GM12878 (cell line): ENCODE measurements at regions not wholly inside any gene's neighbourhood (a gene's known extent, or its start where the extent isn't known, plus 50 kb on each side); places are given as distances from the start of the nearest gene placed in this dataset.

Experiments used
- ATAC-seq: fragments of 200-7000 bp; cut with Tn5 transposase; 3 replicates; pipeline ENCODE4 v1.9.1; 2020; ENCODE audit warnings: mild to moderate bottlenecking, moderate library complexity
- BruUV-seq: library from RNA; stranded (reverse); fragments of 400-500 nt; replicated peaks from 2 replicates; lab custom pipeline; 2021; lab: Mats Ljungman, UMichigan
- CTCF ChIA-PET: fragments of 300-600 bp; sonication (Branson Sonifier 250); formaldehyde crosslinking; extraction: SDS; loops from one replicate; lab custom pipeline; 2021; ENCODE audit warnings: inconsistent platforms; lab: Yijun Ruan, JAX
- POLR2A ChIA-PET: fragments of 350-600 bp; formaldehyde crosslinking; extraction: SDS; loops from one replicate; lab custom pipeline; 2021; ENCODE audit warnings: inconsistent platforms; lab: Charles Lee
- RAD21 ChIA-PET: fragments of 300-600 bp; sonication (Branson Sonifier 250); formaldehyde crosslinking; loops from one replicate; lab custom pipeline; 2023; ENCODE audit warnings: antibody characterized with exemption; ENCODE audit not compliant: unreplicated experiment; lab: Charles Lee
- SMC1A ChIA-PET: fragments of 300-600 bp; sonication (Branson Sonifier 250); formaldehyde crosslinking; loops from one replicate; lab custom pipeline; 2023; ENCODE audit not compliant: unreplicated experiment, uncharacterized antibody; lab: Charles Lee
- DNase-seq: peaks from one replicate; pipeline ENCODE4 v3.0.0-alpha.2; 2011; ENCODE audit warnings: low read depth, low spot score
- FAIRE-seq: peaks from 3 replicates; lab custom pipeline; 2011; peaks lifted over from hg19 to GRCh38; lab: Jason Lieb, UNC
- H2AFZ ChIP-seq: 2 replicates; pipeline ENCODE4 v1.6.0; 2011; ENCODE audit warnings: low read depth, low read length, control low read depth; ENCODE audit not compliant: control insufficient read depth
- H3K27ac ChIP-seq: 2 replicates; pipeline ENCODE4 v1.5.1; 2011; ENCODE audit warnings: control low read depth; ENCODE audit not compliant: control insufficient read depth, insufficient read depth
- H3K27me3 ChIP-seq, 2 experiments: replicated peaks in 1 of 2; 2 replicates each; pipeline versions ENCODE4 v1.6.0 to v1.6.1; 2011; ENCODE audit warnings: low read length in 1 of 2; ENCODE audit not compliant: control insufficient read depth in 2 of 2, insufficient read depth in 2 of 2
- H3K36me3 ChIP-seq, 2 experiments: 2 replicates each; pipeline ENCODE4 v1.5.1; 2011; ENCODE audit warnings: low read length in 1 of 2; ENCODE audit not compliant: control insufficient read depth in 2 of 2, insufficient read depth in 2 of 2
- H3K4me1 ChIP-seq: 2 replicates; pipeline ENCODE4 v1.6.1; 2011; ENCODE audit warnings: mild to moderate bottlenecking, low read length, moderate library complexity, mixed read lengths; ENCODE audit not compliant: control insufficient read depth, insufficient read depth
- H3K4me2 ChIP-seq: 2 replicates; pipeline ENCODE4 v1.6.0; 2011; ENCODE audit warnings: control low read depth; ENCODE audit not compliant: control insufficient read depth, insufficient read depth
- H3K4me3 ChIP-seq: fragments of 200-600 bp; sonication (generic); 2 replicates; pipeline ENCODE4 v1.5.1; 2016
- H3K79me2 ChIP-seq: 2 replicates; pipeline ENCODE4 v1.6.0; 2011; ENCODE audit warnings: low read length; ENCODE audit not compliant: control insufficient read depth, insufficient read depth
- H3K9ac ChIP-seq: 2 replicates; pipeline ENCODE4 v1.8.0; 2011; ENCODE audit warnings: low read length, control low read depth, mixed read lengths; ENCODE audit not compliant: control insufficient read depth, insufficient read depth
- H3K9me3 ChIP-seq: replicated peaks from 3 replicates; pipeline ENCODE4 v1.5.1; 2011; ENCODE audit warnings: mild to moderate bottlenecking, low read length; ENCODE audit not compliant: control insufficient read depth, insufficient read depth
- H4K20me1 ChIP-seq: 2 replicates; pipeline ENCODE4 v1.6.0; 2011; ENCODE audit not compliant: control insufficient read depth, insufficient read depth
- ASH2L ChIP-seq: fragments of 300-600, 200-600 bp; sonication (generic); IDR thresholded peaks from 2 replicates; pipeline ENCODE4 v1.6.1; 2017; ENCODE audit warnings: low read depth, mild to moderate bottlenecking, borderline replicate concordance
- CEBPB ChIP-seq, 2 experiments: fragments of 150-350 bp in 1 of 2; IDR thresholded peaks; 2 replicates each; pipeline ENCODE4 v1.6.1; 2012 to 2014; ENCODE audit warnings: low read depth in 2 of 2, low read length in 2 of 2, borderline replicate concordance in 1 of 2, inconsistent platforms in 1 of 2
- CEBPZ ChIP-seq: fragments of 150-350 bp; IDR thresholded peaks from 2 replicates; pipeline ENCODE4 v1.6.1; 2016; ENCODE audit warnings: low read depth, low read length
- FOXK2 ChIP-seq: fragments of 450-650 bp; IDR thresholded peaks from 2 replicates; pipeline ENCODE4 v1.6.1; 2017; ENCODE audit warnings: mild to moderate bottlenecking, moderate library complexity
- MAX ChIP-seq: IDR thresholded peaks from 2 replicates; pipeline ENCODE4 v1.6.1; 2012; ENCODE audit warnings: low read depth, low read length, improper control_type of control experiment
- MTA3 ChIP-seq: IDR thresholded peaks from 2 replicates; pipeline ENCODE4 v1.6.1; 2012; ENCODE audit warnings: low read length, inconsistent platforms, borderline replicate concordance
- NR2C1 ChIP-seq: fragments of 450-650 bp; IDR thresholded peaks from 2 replicates; pipeline ENCODE4 v1.6.1; 2017; ENCODE audit warnings: antibody characterized with exemption, mild to moderate bottlenecking, moderate library complexity
- PKNOX1 ChIP-seq: fragments of 450-650 bp; IDR thresholded peaks from 2 replicates; pipeline ENCODE4 v1.6.1; 2016; ENCODE audit warnings: mild to moderate bottlenecking
- RAD21 ChIP-seq: IDR thresholded peaks from 2 replicates; pipeline ENCODE4 v1.6.1; 2011; ENCODE audit warnings: mild to moderate bottlenecking, low read depth, low read length, moderate library complexity; ENCODE audit not compliant: insufficient read depth
- RUNX3 ChIP-seq: IDR thresholded peaks from 2 replicates; pipeline ENCODE4 v1.6.1; 2012; ENCODE audit warnings: low read length, inconsistent platforms
- USF1 ChIP-seq: IDR thresholded peaks from 2 replicates; pipeline ENCODE4 v1.6.1; 2011; ENCODE audit warnings: borderline replicate concordance, low read depth, mild to moderate bottlenecking, moderate library complexity, mixed read lengths, low read length; ENCODE audit not compliant: insufficient read depth; ENCODE audit errors: extremely low read length
- ZBTB4 ChIP-seq: fragments of 450-650 bp; formaldehyde crosslinking; IDR thresholded peaks from 2 replicates; pipeline ENCODE4 v1.4.0; 2022; ENCODE audit warnings: mild to moderate bottlenecking, moderate library complexity
- WGBS: methylation state at CpG from one replicate; pipeline ENCODE4 v1.1.6; 2016; ENCODE audit warnings: low lambda C conversion rate; ENCODE audit not compliant: insufficient replicate concordance, insufficient coverage; ENCODE audit errors: missing lambda C conversion rate; 5-methylcytosine and 5-hydroxymethylcytosine counted together
- in situ Hi-C: fragments of 300-500 bp; cut with MboI; formaldehyde crosslinking; loops from 9 replicates; pipeline ENCODE4 v1.14.3; 2018; ENCODE audit warnings: mixed read lengths
- intact Hi-C: fragments of 100-400 bp; cut with micrococcal nuclease; formaldehyde crosslinking; loops from one replicate; pipeline ENCODE4 v1.14.2; 2022; ENCODE audit not compliant: unreplicated experiment

- TF ChIP-seq CEBPZ (no peak), RAD21 (no peak)
- TF ChIP-seq, all 136 proteins: peak for 0
Measured at GRCh38 chr2:773256-774160, 96.3 kb upstream of the TMEM18 start (continued).

- H3K4me3 ChIP-seq = no peak overlapping the region
- no peaks in the 10 kb centered on the region; a peak in 1 of 4 replicates for H3K27me3 ChIP-seq
- in situ Hi-C loops = no loop called here
- intact Hi-C loops = no loop called here
- H3K36me3 ChIP-seq = no peaks in the 10 kb centered on the region
- ChIA-PET POLR2A (no interaction called here), SMC1A (no interaction called here), RAD21 (no interaction called here), CTCF (no interaction called here)
- ATAC-seq = no peak
- no peaks in the 10 kb centered on the region for H3K79me2 ChIP-seq
- BruUV-seq = no TSS peak
- H3K4me2 ChIP-seq = no peak overlapping the region
- no peak overlapping the region for H3K27ac ChIP-seq
- H4K20me1 ChIP-seq = no peaks in the 10 kb centered on the region
- no peak for FAIRE-seq
- H2AFZ ChIP-seq = no peak overlapping the region
- WGBS = 40% methylated on average over 12 of the region's 12 CpGs
- H3K9me3 ChIP-seq = peaks cover 2% of the 10 kb centered on the region; the same call in 2 of the 3 replicates
- H3K9ac ChIP-seq = no peak overlapping the region
- no peaks in the 10 kb centered on the region for H3K4me1 ChIP-seq
- no peak for DNase-seq
- TF ChIP-seq ZBTB4 (CRISPR knock-in tag) = no peak
- TF ChIP-seq NR2C1 = no peak
- TF ChIP-seq FOXK2 = no peak
- no peak for TF ChIP-seq MAX
- no peak for TF ChIP-seq PKNOX1
- no peak for TF ChIP-seq ASH2L
- TF ChIP-seq MTA3 = no peak
- no peak for TF ChIP-seq RUNX3
- no peak for TF ChIP-seq CEBPB (IDR thresholded peaks at IDR 0.05; ENCODE audit: borderline replicate concordance in 1 of 2, low read depth in 2 of 2, low read length in 2 of 2)
- no peak for TF ChIP-seq USF1
Measured at GRCh38 chr2:771538-771937, 94.3 kb upstream of the TMEM18 start.
